Right lobe of liver (tissue), 6 donors: ENCODE measurements at regions not wholly inside any gene's neighbourhood (a gene's known extent, or its start where the extent isn't known, plus 50 kb on each side); places are given as distances from the start of the nearest gene placed in this dataset.

ENCODE experiments used
- ATAC-seq, 4 donors: fragments of 200-7000 bp; cut with Tn5 transposase; one replicate each; pipeline ENCODE4 v1.9.1; 2020; ENCODE audit warnings: mild to moderate bottlenecking in 4 of 4, moderate library complexity in 4 of 4
- DNase-seq, 3 donors: peaks; one replicate each; pipeline ENCODE4 v3.0.0-alpha.2; 2020
- H3K27ac ChIP-seq, 3 donors: fragments of 200-600 bp; one replicate each; pipeline ENCODE4 v1.8.0; 2022
- H3K27me3 ChIP-seq, 2 donors: fragments of 200-600 bp; one replicate each; pipeline ENCODE4 v1.8.0; 2022
- H3K36me3 ChIP-seq, 4 donors: fragments of 200-600 bp; sonication (generic) in 1 of 4; one replicate each; pipeline versions ENCODE4 v1.5.1 to v1.8.0; 2017 to 2022; ENCODE audit warnings: control low read depth in 1 of 4
- H3K4me1 ChIP-seq, 4 donors: fragments of 200-600 bp; sonication (generic) in 1 of 4; one replicate each; pipeline versions ENCODE4 v1.5.1 to v1.8.0; 2017 to 2022; ENCODE audit warnings: control low read depth in 1 of 4
- H3K4me3 ChIP-seq, 3 donors: fragments of 200-600 bp; one replicate each; pipeline ENCODE4 v1.8.0; 2022
- H3K9me3 ChIP-seq, 4 donors: fragments of 200-600 bp; sonication (generic) in 1 of 4; one replicate each; pipeline versions ENCODE4 v1.5.1 to v1.8.0; 2017 to 2022; ENCODE audit warnings: control low read depth in 1 of 4
- CTCF ChIP-seq, 4 donors: fragments of 200-600 bp in 3 of 4; fragments of 450-650 bp in 1 of 4; IDR thresholded peaks; one replicate each; pipeline versions ENCODE4 v1.5.1 to v1.8.0; 2016 to 2022; ENCODE audit warnings: antibody characterized with exemption in 4 of 4, mild to moderate bottlenecking in 2 of 4
- POLR2A ChIP-seq: fragments of 450-650 bp; IDR thresholded peaks from one replicate; pipeline ENCODE4 v1.6.1; 2017; ENCODE audit warnings: antibody characterized with exemption, mild to moderate bottlenecking
- WGBS: methylation state at CpG from one replicate; pipeline ENCODE4 v1.1.6; 2018; ENCODE audit warnings: low coverage, low lambda C conversion rate; ENCODE audit not compliant: insufficient coverage; ENCODE audit errors: missing lambda C conversion rate; 5-methylcytosine and 5-hydroxymethylcytosine counted together
- intact Hi-C, 2 donors: fragments of 100-400 bp; cut with DNase I; formaldehyde crosslinking; loops; one replicate each; pipeline versions ENCODE4 v1.11.2 to v1.14.1; 2022
- donor health status: DM: no; HTN: yes; CAD: no.
- donor health status: DM: no; HTN: no; CAD: no.
- donor health status: DM: no; HTN: no; CAD: no.
- donor health status: DM: no; HTN: yes; CAD: no.
- donor health status: DM: no; HTN: yes; CAD: no.

GRCh38 chr11:86150847-86151173 lies 81.9 kb upstream of the PICALM start:
- peaks cover 0 to 39% (median 6%) of the 10 kb centered on the region in 4 donors for H3K4me1 ChIP-seq
- TF ChIP-seq POLR2A: no peak
- TF ChIP-seq CTCF (IDR thresholded peaks at IDR 0.05): no peak
- H3K27ac ChIP-seq: no peak overlapping the region
- H3K9me3 ChIP-seq: no peaks in the 10 kb centered on the region
- WGBS: 86% methylated on average over 2 of the region's 2 CpGs
- H3K36me3 ChIP-seq: no peaks in the 10 kb centered on the region
- H3K4me3 ChIP-seq: no peak overlapping the region
- H3K27me3 ChIP-seq: no peaks in the 10 kb centered on the region
- no peak for ATAC-seq
- no peak for DNase-seq
- intact Hi-C loops: no loop called here

- H3K36me3 ChIP-seq: no peaks in the 10 kb centered on the region
- H3K4me3 ChIP-seq: no peak overlapping the region
- no peaks in the 10 kb centered on the region for H3K27me3 ChIP-seq
- H3K9me3 ChIP-seq: no peaks in the 10 kb centered on the region
- peaks cover 0 to 47% (median 10%) of the 10 kb centered on the region in 4 donors for H3K4me1 ChIP-seq
- 65% methylated on average over 2 of the region's 2 CpGs for WGBS
- H3K27ac ChIP-seq: no peak overlapping the region
- no peak for DNase-seq
- intact Hi-C loops: no loop called here
- ATAC-seq: no peak
- TF ChIP-seq POLR2A (no peak), CTCF (IDR thresholded peaks at IDR 0.05) (no peak)
Observed at GRCh38 chr11:86149792-86150191, 80.9 kb upstream of the PICALM start.

GRCh38 chr11:86148345-86148747 lies 79.5 kb upstream of the PICALM start:
- DNase-seq: no peak
- intact Hi-C loops: no loop called here
- 100% methylated on average over 3 of the region's 3 CpGs for WGBS
- no peak overlapping the region for H3K4me3 ChIP-seq
- H3K4me1 ChIP-seq: peaks cover 0 to 47% (median 14%) of the 10 kb centered on the region in 4 donors
- no peaks in the 10 kb centered on the region for H3K27me3 ChIP-seq
- H3K36me3 ChIP-seq: no peaks in the 10 kb centered on the region
- TF ChIP-seq CTCF (IDR thresholded peaks at IDR 0.05) (no peak), POLR2A (no peak)
- ATAC-seq: no peak
- no peak overlapping the region for H3K27ac ChIP-seq
- H3K9me3 ChIP-seq: no peaks in the 10 kb centered on the region

- Histone ChIP-seq H3K36me3 (no peaks in the 10 kb centered on the region), H3K4me3 (no peak overlapping the region), H3K27me3 (no peaks in the 10 kb centered on the region), H3K9me3 (no peaks in the 10 kb centered on the region), H3K4me1 (peaks cover 0 to 33% (median 12%) of the 10 kb centered on the region in 4 donors), H3K27ac (no peak overlapping the region)
- TF ChIP-seq CTCF (IDR thresholded peaks at IDR 0.05) (no peak), POLR2A (no peak)
- DNase-seq: no peak
- ATAC-seq: no peak
- 92% methylated on average over 3 of the region's 3 CpGs for WGBS
- intact Hi-C loops: no loop called here
Observed at GRCh38 chr11:86147004-86147403, 78.1 kb upstream of the PICALM start.
